SK-N-MC (cell line): ENCODE measurements at regions not wholly inside any gene's neighbourhood (a gene's known extent, or its start where the extent isn't known, plus 50 kb on each side); places are given as distances from the start of the nearest gene placed in this dataset.

ENCODE experiments used
- DNase-seq: peaks from one replicate; pipeline ENCODE4 v3.0.0-alpha.2; 2011; ENCODE audit warnings: low read depth, low spot score
- H3K27ac ChIP-seq: fragments of 200-600 bp; sonication (generic); 2 replicates; pipeline ENCODE4 v1.5.1; 2016; ENCODE audit warnings: mixed run types
- H3K36me3 ChIP-seq: fragments of 200-600 bp; sonication (generic); 2 replicates; pipeline ENCODE4 v1.6.1; 2017; ENCODE audit warnings: antibody characterized with exemption, low read length, mixed read lengths; ENCODE audit not compliant: insufficient read depth
- H3K4me3 ChIP-seq: fragments of 200-600 bp; sonication (generic); 2 replicates; pipeline ENCODE4 v1.5.1; 2016
- H3K9ac ChIP-seq: fragments of 200-600 bp; sonication (generic); 2 replicates; pipeline ENCODE4 v1.8.0; 2017; ENCODE audit warnings: mixed run types, mixed read lengths; ENCODE audit not compliant: insufficient read length
- H3K9me3 ChIP-seq: fragments of 200-600 bp; sonication (generic); 2 replicates; pipeline ENCODE4 v1.6.1; 2017; ENCODE audit warnings: low read depth, mild to moderate bottlenecking, antibody characterized with exemption, low read length, moderate library complexity, mixed read lengths
- EZH2 ChIP-seq: fragments of 200-600 bp; sonication (generic); IDR thresholded peaks from one replicate; pipeline ENCODE4 v1.6.1; 2017; ENCODE audit warnings: antibody characterized with exemption
- FOXP2 ChIP-seq: optimal IDR thresholded peaks from 2 replicates; pipeline ENCODE3; 2011; ENCODE audit warnings: mild to moderate bottlenecking, moderate library complexity; ENCODE audit not compliant: insufficient read depth; ENCODE audit errors: extremely low read length, control extremely low read depth
- POLR2AphosphoS5 ChIP-seq: IDR thresholded peaks from 2 replicates; pipeline ENCODE4 v1.6.1; 2012; ENCODE audit warnings: mild to moderate bottlenecking, low read depth, low read length, borderline replicate concordance

- H3K4me3 ChIP-seq, result no peak overlapping the region
- no peaks in the 10 kb centered on the region for H3K9me3 ChIP-seq
- H3K27ac ChIP-seq, result no peak overlapping the region
- no peak for TF ChIP-seq FOXP2
- no peak for TF ChIP-seq EZH2
- TF ChIP-seq POLR2AphosphoS5, result no peak
- DNase-seq, result no peak
- H3K36me3 ChIP-seq, result no peaks in the 10 kb centered on the region
- no peak overlapping the region for H3K9ac ChIP-seq
These were observed 469.0 kb downstream of the EPHA4 start for GRCh38 chr2:221102896-221103688.

GRCh38 chr2:221103930-221104329 lies 468.2 kb downstream of the EPHA4 start:
- H3K36me3 ChIP-seq, result no peaks in the 10 kb centered on the region
- no peak overlapping the region for H3K4me3 ChIP-seq
- no peaks in the 10 kb centered on the region for H3K9me3 ChIP-seq
- H3K27ac ChIP-seq, result no peak overlapping the region
- no peak for DNase-seq
- no peak overlapping the region for H3K9ac ChIP-seq
- TF ChIP-seq FOXP2 (no peak), EZH2 (no peak), POLR2AphosphoS5 (no peak)

GRCh38 chr2:221104361-221104811 lies 467.7 kb downstream of the EPHA4 start:
- H3K9me3 ChIP-seq, result no peaks in the 10 kb centered on the region
- no peaks in the 10 kb centered on the region for H3K36me3 ChIP-seq
- no peak overlapping the region for H3K9ac ChIP-seq
- no peak overlapping the region for H3K4me3 ChIP-seq
- TF ChIP-seq FOXP2 (no peak), EZH2 (no peak), POLR2AphosphoS5 (no peak)
- no peak overlapping the region for H3K27ac ChIP-seq
- DNase-seq, result no peak

- Histone ChIP-seq H3K27ac (no peak overlapping the region), H3K4me3 (no peak overlapping the region), H3K36me3 (no peaks in the 10 kb centered on the region), H3K9me3 (no peaks in the 10 kb centered on the region), H3K9ac (no peak overlapping the region)
- TF ChIP-seq EZH2 (no peak), FOXP2 (no peak), POLR2AphosphoS5 (no peak)
- no peak for DNase-seq
These were observed 465.9 kb downstream of the EPHA4 start for GRCh38 chr2:221106241-221106640.

- H3K4me3 ChIP-seq, result no peak overlapping the region
- TF ChIP-seq FOXP2 (no peak), EZH2 (no peak), POLR2AphosphoS5 (no peak)
- no peak overlapping the region for H3K27ac ChIP-seq
- H3K9ac ChIP-seq, result no peak overlapping the region
- H3K9me3 ChIP-seq, result no peaks in the 10 kb centered on the region
- no peaks in the 10 kb centered on the region for H3K36me3 ChIP-seq
- DNase-seq, result no peak
These were observed 464.7 kb downstream of the EPHA4 start for GRCh38 chr2:221107424-221107823.

- H3K36me3 ChIP-seq, result no peaks in the 10 kb centered on the region
- H3K9me3 ChIP-seq, result no peaks in the 10 kb centered on the region
- H3K27ac ChIP-seq, result no peak overlapping the region
- TF ChIP-seq FOXP2, result no peak
- TF ChIP-seq POLR2AphosphoS5, result no peak
- no peak for TF ChIP-seq EZH2
- H3K4me3 ChIP-seq, result no peak overlapping the region
- no peak overlapping the region for H3K9ac ChIP-seq
- no peak for DNase-seq
These were observed 462.6 kb downstream of the EPHA4 start for GRCh38 chr2:221109552-221109951.

GRCh38 chr2:221111739-221112138 lies 460.4 kb downstream of the EPHA4 start:
- H3K36me3 ChIP-seq, result no peaks in the 10 kb centered on the region
- TF ChIP-seq POLR2AphosphoS5 (no peak), FOXP2 (no peak), EZH2 (no peak)
- no peak overlapping the region for H3K27ac ChIP-seq
- no peak for DNase-seq
- no peaks in the 10 kb centered on the region for H3K9me3 ChIP-seq
- no peak overlapping the region for H3K4me3 ChIP-seq
- H3K9ac ChIP-seq, result no peak overlapping the region

GRCh38 chr2:221112744-221113143 lies 459.4 kb downstream of the EPHA4 start:
- Histone ChIP-seq H3K9me3 (no peaks in the 10 kb centered on the region), H3K4me3 (no peak overlapping the region), H3K27ac (no peak overlapping the region), H3K9ac (no peak overlapping the region), H3K36me3 (no peaks in the 10 kb centered on the region)
- DNase-seq, result no peak
- no peak for TF ChIP-seq POLR2AphosphoS5
- no peak for TF ChIP-seq EZH2
- no peak for TF ChIP-seq FOXP2

GRCh38 chr2:221115944-221116343 lies 456.2 kb downstream of the EPHA4 start:
- Histone ChIP-seq H3K4me3 (no peak overlapping the region), H3K36me3 (no peaks in the 10 kb centered on the region), H3K9ac (no peak overlapping the region), H3K9me3 (no peaks in the 10 kb centered on the region), H3K27ac (no peak overlapping the region)
- no peak for TF ChIP-seq POLR2AphosphoS5
- no peak for TF ChIP-seq EZH2
- TF ChIP-seq FOXP2, result no peak
- DNase-seq, result no peak
